ENCODE measurements at regions not wholly inside any gene's neighbourhood (a gene's known extent, or its start where the extent isn't known, plus 50 kb on each side); places are given as distances from the start of the nearest gene placed in this dataset.
"Not testable (repeated sequence)": the region's sequence is repeated elsewhere in the genome, so short reads cannot be mapped to it uniquely, and the experiment has no call there.

GRCh38 chr2:16217741-16218140, 277.4 kb downstream of the MYCN start:
- H3K4me1 ChIP-seq (ENCODE audit: control insufficient read depth, insufficient read depth, low read length); H3K4me3 ChIP-seq (ENCODE audit: low read depth, low read length); H3K36me3 ChIP-seq (ENCODE audit: control insufficient read depth in 2 of 2, insufficient read depth in 1 of 2, low read length in 2 of 2); POLR2A ChIA-PET; H3K27ac ChIP-seq (ENCODE audit: extremely low read depth, low read depth, low read length); H3K9me3 ChIP-seq (ENCODE audit: control insufficient read depth, insufficient read depth, low read depth, low read length): not testable (repeated sequence)
- CTCF ChIA-PET = interaction anchor here (0.6 kb wide), 1 partner anchor 422 kb away, joined by 3 read pairs; no protein-coding TSS in a partner anchor

GRCh38 chr2:16217291-16217690, 276.9 kb downstream of the MYCN start:
- CTCF ChIA-PET = no interaction called here
- Histone ChIP-seq H3K27ac (ENCODE audit: extremely low read depth, low read depth, low read length) (no peak overlapping the region), H3K9me3 (ENCODE audit: control insufficient read depth, insufficient read depth, low read depth, low read length) (no peaks in the 10 kb centered on the region), H3K4me3 (ENCODE audit: low read depth, low read length) (no peak overlapping the region), H3K36me3 (ENCODE audit: control insufficient read depth in 2 of 2, insufficient read depth in 1 of 2, low read length in 2 of 2) (no peaks in the 10 kb centered on the region), H3K4me1 (ENCODE audit: control insufficient read depth, insufficient read depth, low read length) (no peaks in the 10 kb centered on the region)
- POLR2A ChIA-PET = no interaction called here
- TF ChIP-seq KLF8 (tag by site-specific recombination; IDR thresholded peaks at IDR 0.05) = no peak
- no peak for TF ChIP-seq ZNF555 (tag by site-specific recombination; conservative IDR thresholded peaks at IDR 0.05)
- no peak for TF ChIP-seq ZNF626 (tag by site-specific recombination; IDR thresholded peaks at IDR 0.05)
- no peak for TF ChIP-seq HOXC10 (CRISPR knock-in tag; IDR thresholded peaks at IDR 0.05)
- no peak for TF ChIP-seq FEZF1 (tag by site-specific recombination; IDR thresholded peaks at IDR 0.05)
- no peak for TF ChIP-seq ZNF518A (tag by site-specific recombination; conservative IDR thresholded peaks at IDR 0.05; ENCODE audit: low read depth)

GRCh38 chr2:16216558-16216945, 276.2 kb downstream of the MYCN start:
- ChIA-PET POLR2A (no interaction called here), CTCF (no interaction called here)
- Histone ChIP-seq H3K27ac (ENCODE audit: extremely low read depth, low read depth, low read length) (no peak overlapping the region), H3K36me3 (ENCODE audit: control insufficient read depth in 2 of 2, insufficient read depth in 1 of 2, low read length in 2 of 2) (no peaks in the 10 kb centered on the region), H3K9me3 (ENCODE audit: control insufficient read depth, insufficient read depth, low read depth, low read length) (no peaks in the 10 kb centered on the region), H3K4me1 (ENCODE audit: control insufficient read depth, insufficient read depth, low read length) (no peaks in the 10 kb centered on the region), H3K4me3 (ENCODE audit: low read depth, low read length) (no peak overlapping the region)
- TF ChIP-seq ZNF639 (tag by site-specific recombination; IDR thresholded peaks at IDR 0.05) (no peak), ZNF121 (tag by site-specific recombination; IDR thresholded peaks at IDR 0.05) (no peak), ZFP37 (tag by site-specific recombination; IDR thresholded peaks at IDR 0.05) (no peak), ZNF626 (tag by site-specific recombination; IDR thresholded peaks at IDR 0.05) (no peak), KLF16 (tag by site-specific recombination; IDR thresholded peaks at IDR 0.05) (no peak), ZSCAN4 (tag by site-specific recombination; IDR thresholded peaks at IDR 0.05) (no peak), GLI4 (tag by site-specific recombination; IDR thresholded peaks at IDR 0.05) (no peak), ZNF791 (tag by site-specific recombination; IDR thresholded peaks at IDR 0.05) (no peak), ZNF174 (tag by site-specific recombination; IDR thresholded peaks at IDR 0.05) (no peak), ZNF501 (tag by site-specific recombination; IDR thresholded peaks at IDR 0.05) (no peak), ZNF398 (tag by site-specific recombination; IDR thresholded peaks at IDR 0.05) (no peak)
